Mesenchymal stem cell (in vitro differentiated cells and primary cell): ENCODE measurements at regions not wholly inside any gene's neighbourhood (a gene's known extent, or its start where the extent isn't known, plus 50 kb on each side); places are given as distances from the start of the nearest gene placed in this dataset.

Source experiments
- DNase-seq: peaks from one replicate; pipeline ENCODE4 v3.0.0-alpha.2; 2013
- H2AFZ ChIP-seq: one replicate; pipeline ENCODE4 v1.6.1; 2013; ENCODE audit warnings: low read depth, mild to moderate bottlenecking, control low read depth, inconsistent platforms, low read length, moderate library complexity
- H2AK5ac ChIP-seq: 2 replicates; pipeline ENCODE4 v1.6.1; 2013; ENCODE audit warnings: low read length, moderate library complexity, mild to moderate bottlenecking, inconsistent platforms; ENCODE audit not compliant: severe bottlenecking
- H2BK120ac ChIP-seq: one replicate; pipeline ENCODE4 v1.6.1; 2013; ENCODE audit warnings: low read depth, mild to moderate bottlenecking, inconsistent platforms, low read length, moderate library complexity
- H2BK12ac ChIP-seq, 2 experiments: one replicate each; pipeline ENCODE4 v1.6.1; 2013; ENCODE audit warnings: inconsistent platforms in 2 of 2, low read length in 2 of 2, mild to moderate bottlenecking in 2 of 2, moderate library complexity in 2 of 2, control low read depth in 1 of 2
- H2BK15ac ChIP-seq: one replicate; pipeline ENCODE4 v1.6.1; 2013; ENCODE audit warnings: mild to moderate bottlenecking, low read depth, inconsistent platforms; ENCODE audit not compliant: poor library complexity, severe bottlenecking
- H2BK5ac ChIP-seq: 2 replicates; pipeline ENCODE4 v1.6.1; 2013; ENCODE audit warnings: low read depth, mild to moderate bottlenecking, low read length, control low read depth, inconsistent platforms; ENCODE audit not compliant: poor library complexity, severe bottlenecking
- H3K14ac ChIP-seq, 2 experiments: one replicate each; pipeline ENCODE4 v1.6.1; 2013; ENCODE audit warnings: inconsistent platforms in 2 of 2, low read length in 2 of 2, control low read depth in 1 of 2, mild to moderate bottlenecking in 1 of 2, moderate library complexity in 1 of 2
- H3K18ac ChIP-seq, 2 experiments: one replicate each; pipeline ENCODE4 v1.6.1; 2013; ENCODE audit warnings: inconsistent platforms in 2 of 2, low read length in 2 of 2, control low read depth in 1 of 2, low read depth in 1 of 2, mild to moderate bottlenecking in 1 of 2
- H3K23ac ChIP-seq, 2 experiments: one replicate each; pipeline ENCODE4 v1.6.1; 2013; ENCODE audit warnings: inconsistent platforms in 2 of 2, low read length in 2 of 2, mild to moderate bottlenecking in 2 of 2, moderate library complexity in 2 of 2, control low read depth in 1 of 2
- H3K27ac ChIP-seq: 2 replicates; pipeline ENCODE4 v1.5.1; 2013; ENCODE audit warnings: mild to moderate bottlenecking, moderate library complexity, low read length, control low read depth, inconsistent platforms; ENCODE audit not compliant: poor library complexity, severe bottlenecking
- H3K27me3 ChIP-seq, 2 experiments: 2 replicates each; pipeline versions ENCODE4 v1.6.1 to v1.7.0; 2013; ENCODE audit warnings: low read length in 2 of 2, mild to moderate bottlenecking in 2 of 2, moderate library complexity in 2 of 2, control low read depth in 1 of 2, inconsistent platforms in 1 of 2; ENCODE audit not compliant: control insufficient read depth in 1 of 2, insufficient read depth in 1 of 2
- H3K36me3 ChIP-seq, 2 experiments: 2 replicates each; pipeline versions ENCODE4 v1.6.1 to v1.7.0; 2013; ENCODE audit warnings: low read length in 2 of 2, control low read depth in 1 of 2, inconsistent platforms in 1 of 2, low read depth in 1 of 2, mild to moderate bottlenecking in 1 of 2; ENCODE audit not compliant: insufficient read depth in 2 of 2, control insufficient read depth in 1 of 2
- H3K4ac ChIP-seq, 2 experiments: one replicate each; pipeline ENCODE4 v1.6.1; 2013; ENCODE audit warnings: inconsistent platforms in 2 of 2, low read length in 2 of 2, mild to moderate bottlenecking in 2 of 2, moderate library complexity in 2 of 2, control low read depth in 1 of 2, low read depth in 1 of 2
- H3K4me1 ChIP-seq: 2 replicates; pipeline ENCODE4 v1.6.1; 2013; ENCODE audit warnings: low read depth, low read length, control low read depth; ENCODE audit not compliant: control insufficient read depth, insufficient read depth
- H3K4me2 ChIP-seq: 2 replicates; pipeline ENCODE4 v1.6.1; 2013; ENCODE audit warnings: low read length, mild to moderate bottlenecking, inconsistent platforms; ENCODE audit not compliant: poor library complexity, severe bottlenecking
- H3K4me3 ChIP-seq, 2 experiments: 2 replicates each; pipeline versions ENCODE4 v1.5.1 to v1.7.0; 2013; ENCODE audit warnings: low read length in 2 of 2, mild to moderate bottlenecking in 2 of 2, control low read depth in 1 of 2, low read depth in 1 of 2; ENCODE audit not compliant: insufficient read depth in 1 of 2
- H3K79me1 ChIP-seq: replicated peaks from 2 replicates; pipeline ENCODE4 v1.6.1; 2013; ENCODE audit warnings: mild to moderate bottlenecking, control low read depth, low read length, inconsistent platforms; ENCODE audit not compliant: poor library complexity, severe bottlenecking
- H3K9ac ChIP-seq: 2 replicates; pipeline ENCODE4 v1.7.0; 2013; ENCODE audit warnings: mild to moderate bottlenecking, low read length, moderate library complexity
- H3K9me3 ChIP-seq: 2 replicates; pipeline ENCODE4 v1.7.0; 2013; ENCODE audit warnings: mild to moderate bottlenecking, low read length; ENCODE audit not compliant: control insufficient read depth
- H4K8ac ChIP-seq: one replicate; pipeline ENCODE4 v1.6.1; 2013; ENCODE audit warnings: inconsistent platforms, mild to moderate bottlenecking, low read length, moderate library complexity
- H4K91ac ChIP-seq: one replicate; pipeline ENCODE4 v1.6.1; 2013; ENCODE audit warnings: mild to moderate bottlenecking, low read length, inconsistent platforms
- WGBS: methylation state at CpG from one replicate; pipeline ENCODE4 v1.1.7; 2013; ENCODE audit warnings: mixed read lengths; 5-methylcytosine and 5-hydroxymethylcytosine counted together

DNA sequence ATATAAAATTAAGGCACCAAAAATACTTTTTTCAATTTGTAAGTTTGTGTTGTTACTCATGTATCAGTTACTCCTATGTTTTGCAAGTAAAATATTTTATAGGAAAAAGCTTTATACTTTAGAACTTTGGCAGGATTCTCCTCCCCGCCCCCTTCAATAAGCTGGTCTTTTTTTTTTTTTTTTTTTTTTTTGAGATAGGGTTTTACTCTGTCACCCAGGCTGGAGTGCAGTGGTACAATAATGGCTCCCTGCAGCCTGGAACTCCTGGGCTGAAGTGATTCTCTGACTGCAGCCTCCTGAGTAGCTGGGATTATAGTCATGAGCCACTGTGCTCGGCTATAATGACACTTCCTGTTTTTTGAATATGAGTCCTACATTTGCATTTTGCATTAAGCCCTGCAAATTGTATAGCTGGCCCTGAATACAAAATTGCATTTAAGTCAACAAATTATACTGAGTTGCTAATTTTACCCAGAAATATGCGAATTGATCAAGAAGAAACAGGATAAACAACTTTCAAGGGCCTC is 192.9 kb downstream of the PIK3R1 start:
- Histone ChIP-seq H3K4me1 (peaks cover 1% of the 10 kb centered on the region), H3K27ac (no peak overlapping the region), H2AFZ (no peak overlapping the region), H2BK12ac (no peak overlapping the region), H2AK5ac (no peak overlapping the region), H3K4me2 (no peak overlapping the region), H3K9me3 (no peaks in the 10 kb centered on the region), H3K79me1 (no peaks in the 10 kb centered on the region), H2BK5ac (no peak overlapping the region), H3K4me3 (no peak overlapping the region), H4K8ac (no peak overlapping the region), H4K91ac (no peak overlapping the region), H3K27me3 (no peaks in the 10 kb centered on the region), H3K18ac (no peak overlapping the region), H2BK120ac (no peak overlapping the region), H3K36me3 (no peaks in the 10 kb centered on the region), H3K23ac (no peak overlapping the region), H3K4ac (no peak overlapping the region), H2BK15ac (no peak overlapping the region), H3K9ac (no peak overlapping the region), H3K14ac (no peak overlapping the region)
- 100% methylated on average over 2 of the region's 3 CpGs for WGBS
- no peak for DNase-seq

DNA sequence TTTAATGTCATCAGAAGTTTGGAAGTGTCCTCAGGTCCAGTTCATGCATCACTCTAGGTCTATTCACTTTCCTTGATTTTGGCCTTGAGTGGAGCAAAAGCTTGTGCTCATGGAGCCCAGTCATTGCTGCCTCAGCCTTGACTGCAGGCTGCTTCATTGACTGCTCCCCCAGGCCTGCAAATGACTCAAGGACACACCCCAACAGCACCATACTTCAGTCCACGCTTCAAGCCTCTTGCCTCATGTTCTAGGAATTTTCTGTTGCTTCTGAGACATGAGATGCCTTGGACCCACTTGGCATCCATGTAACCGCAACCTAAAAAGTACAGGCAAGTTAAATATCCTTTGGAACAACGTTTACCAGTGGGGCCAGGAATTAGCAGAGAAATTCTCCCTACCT is 193.7 kb downstream of the PIK3R1 start:
- Histone ChIP-seq H4K91ac (no peak overlapping the region), H3K23ac (no peak overlapping the region), H2BK12ac (no peak overlapping the region), H2AFZ (no peak overlapping the region), H3K27ac (no peak overlapping the region), H3K9me3 (no peaks in the 10 kb centered on the region), H3K18ac (no peak overlapping the region), H3K9ac (no peak overlapping the region), H3K4me2 (no peak overlapping the region), H2AK5ac (no peak overlapping the region), H3K4me1 (peaks cover 1% of the 10 kb centered on the region), H3K79me1 (no peaks in the 10 kb centered on the region), H3K27me3 (no peaks in the 10 kb centered on the region), H3K4me3 (no peak overlapping the region), H3K4ac (no peak overlapping the region), H4K8ac (peak overlapping the region; percentile 29), H2BK5ac (no peak overlapping the region), H3K14ac (no peak overlapping the region), H2BK15ac (no peak overlapping the region), H3K36me3 (no peaks in the 10 kb centered on the region), H2BK120ac (no peak overlapping the region)
- WGBS: 65% methylated on average over 3 of the region's 3 CpGs
- DNase-seq: no peak

DNA sequence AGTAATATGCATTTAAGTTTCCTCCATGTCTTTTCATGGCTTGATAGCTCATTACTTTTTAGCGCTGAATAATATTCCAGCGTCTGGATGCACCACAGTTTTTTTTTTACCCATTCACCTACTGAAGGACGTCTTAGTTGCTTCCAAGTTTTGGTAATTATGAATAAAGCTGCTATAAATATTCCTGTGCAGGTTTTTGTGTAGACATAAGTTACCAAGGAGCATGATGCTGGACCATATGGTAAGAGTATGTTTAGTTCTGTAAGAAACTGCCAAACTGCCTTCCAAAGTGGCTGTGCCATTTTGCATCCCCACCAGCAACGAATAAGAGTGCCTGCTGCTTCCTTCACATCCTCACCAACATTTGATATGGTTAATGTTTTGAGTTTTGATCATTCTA is 195.6 kb downstream of the PIK3R1 start:
- H3K27ac ChIP-seq: no peak overlapping the region
- H3K9me3 ChIP-seq: no peaks in the 10 kb centered on the region
- no peak overlapping the region for H2BK15ac ChIP-seq
- no peak overlapping the region for H2AK5ac ChIP-seq
- H4K8ac ChIP-seq: no peak overlapping the region
- peaks cover 1% of the 10 kb centered on the region for H3K4me1 ChIP-seq
- H2BK120ac ChIP-seq: no peak overlapping the region
- no peak overlapping the region for H3K23ac ChIP-seq
- no peak overlapping the region for H3K4me3 ChIP-seq
- H3K36me3 ChIP-seq: no peaks in the 10 kb centered on the region
- no peak overlapping the region for H3K14ac ChIP-seq
- no peaks in the 10 kb centered on the region for H3K79me1 ChIP-seq
- no peak overlapping the region for H3K4me2 ChIP-seq
- no peak overlapping the region for H3K18ac ChIP-seq
- no peak for DNase-seq
- H2BK12ac ChIP-seq: no peak overlapping the region
- no peak overlapping the region for H2AFZ ChIP-seq
- H3K27me3 ChIP-seq: no peaks in the 10 kb centered on the region
- H3K4ac ChIP-seq: no peak overlapping the region
- H2BK5ac ChIP-seq: no peak overlapping the region
- H4K91ac ChIP-seq: no peak overlapping the region
- 85% methylated on average over 2 of the region's 4 CpGs for WGBS
- H3K9ac ChIP-seq: no peak overlapping the region

DNA sequence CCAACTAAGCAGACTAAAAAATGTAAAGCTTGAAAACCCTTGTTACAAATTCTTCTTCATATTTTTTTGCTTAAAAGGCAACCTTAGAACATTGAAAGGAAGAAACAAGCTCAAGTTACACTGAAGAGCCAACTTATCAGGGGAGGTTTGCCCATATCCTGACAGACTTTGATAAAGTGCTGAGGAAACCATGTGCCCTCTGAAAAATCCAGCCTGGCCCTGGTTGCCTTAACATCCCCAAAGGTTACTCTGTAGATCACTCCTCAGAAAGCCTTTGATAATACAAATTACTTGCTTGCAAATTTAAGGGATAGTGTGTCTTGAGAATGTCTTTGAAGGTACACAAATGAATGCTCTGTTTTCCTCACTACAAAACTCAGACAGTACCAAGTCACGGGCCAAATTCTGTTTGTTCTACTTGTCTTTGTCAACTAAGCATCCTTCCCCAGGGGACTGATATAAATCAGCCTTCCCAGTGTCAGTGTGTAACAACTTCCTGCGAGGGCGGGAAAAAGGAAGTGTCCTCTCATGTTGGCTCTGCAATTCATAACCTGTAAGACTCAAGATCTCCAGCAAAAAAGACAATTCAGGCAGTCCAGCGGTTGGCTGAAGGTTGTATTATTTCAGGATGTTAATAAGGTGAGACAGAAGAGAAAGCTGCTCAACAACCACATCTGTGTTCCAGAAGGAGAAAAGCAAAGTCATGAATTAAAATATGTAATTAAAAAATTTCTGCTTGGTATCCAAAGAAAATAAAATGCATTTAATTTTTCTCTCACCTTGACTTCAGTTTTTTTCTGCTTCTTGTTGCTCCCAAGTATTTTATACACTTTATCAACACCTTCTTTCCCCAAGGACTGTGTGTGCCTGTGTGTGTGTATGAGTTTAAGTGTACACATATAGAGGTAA is 199.9 kb downstream of the PIK3R1 start:
- Histone ChIP-seq H2AFZ (no peak overlapping the region), H4K91ac (no peak overlapping the region), H3K4me1 (peaks cover 7% of the 10 kb centered on the region), H2BK15ac (no peak overlapping the region), H3K23ac (no peak overlapping the region), H4K8ac (no peak overlapping the region), H2BK120ac (no peak overlapping the region), H3K9ac (no peak overlapping the region), H3K27me3 (no peaks in the 10 kb centered on the region), H3K4ac (no peak overlapping the region), H2AK5ac (no peak overlapping the region), H3K79me1 (no peaks in the 10 kb centered on the region), H3K9me3 (no peaks in the 10 kb centered on the region), H2BK12ac (peak overlapping the region in 1 of 2 experiments; percentile 31), H3K27ac (no peak overlapping the region), H2BK5ac (no peak overlapping the region), H3K18ac (peak overlapping the region in 1 of 2 experiments; percentile 40), H3K14ac (no peak overlapping the region), H3K4me3 (no peak overlapping the region), H3K4me2 (no peak overlapping the region), H3K36me3 (no peaks in the 10 kb centered on the region)
- DNase-seq: no peak
- 21% methylated on average over 3 of the region's 4 CpGs for WGBS
